Upper lobe of right lung (tissue), 1 donor: ENCODE measurements at regions not wholly inside any gene's neighbourhood (a gene's known extent, or its start where the extent isn't known, plus 50 kb on each side); places are given as distances from the start of the nearest gene placed in this dataset.

Source experiments
- ATAC-seq: fragments of 200-7000 bp; cut with Tn5 transposase; one replicate; pipeline ENCODE4 v1.9.1; 2020; ENCODE audit warnings: mild to moderate bottlenecking, moderate library complexity
- DNase-seq: peaks from one replicate; pipeline ENCODE4 v3.0.0-alpha.2; 2020
- H3K27ac ChIP-seq: fragments of 200-600 bp; one replicate; pipeline ENCODE4 v1.8.0; 2022
- H3K27me3 ChIP-seq: fragments of 200-600 bp; one replicate; pipeline ENCODE4 v1.8.0; 2022; ENCODE audit warnings: mild to moderate bottlenecking
- H3K36me3 ChIP-seq: fragments of 200-600 bp; one replicate; pipeline ENCODE4 v1.8.0; 2022
- H3K4me1 ChIP-seq: fragments of 200-600 bp; one replicate; pipeline ENCODE4 v1.8.0; 2022
- H3K4me3 ChIP-seq: fragments of 200-600 bp; one replicate; pipeline ENCODE4 v1.8.0; 2022; ENCODE audit warnings: mild to moderate bottlenecking
- H3K9me3 ChIP-seq: fragments of 200-600 bp; one replicate; pipeline ENCODE4 v1.8.0; 2022
- intact Hi-C: fragments of 100-400 bp; cut with DNase I; formaldehyde crosslinking; loops from one replicate; pipeline ENCODE4 v1.11.0; 2022
- TF ChIP-seq, protein P1 (sequence below): fragments of 200-600 bp; IDR thresholded peaks from one replicate; pipeline ENCODE4 v1.8.0; 2022; ENCODE audit warnings: antibody characterized with exemption
- donor health status: DM: no; HTN: yes; CAD: no; lungs with severe emphysema.

DNA sequence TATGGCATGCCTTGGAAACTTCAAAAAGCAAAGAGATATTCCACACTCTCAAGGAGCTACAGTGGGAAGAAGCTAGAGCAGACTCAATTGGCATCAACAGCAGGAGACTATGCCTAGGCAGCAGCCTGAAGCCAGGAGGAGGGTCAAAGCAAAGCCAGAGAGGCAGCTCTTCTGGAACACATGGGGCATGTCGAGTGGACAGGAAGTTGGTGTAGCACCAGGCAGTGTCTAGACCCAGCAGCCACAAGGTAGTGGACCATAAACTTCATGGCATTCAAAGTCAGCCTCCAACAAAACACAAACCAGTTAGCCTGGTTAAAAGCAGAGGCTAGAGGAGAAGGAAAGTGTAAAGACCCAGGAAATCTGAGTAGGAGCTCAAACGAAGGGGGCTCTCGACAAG is 311.2 kb upstream of the PKDCC start:
- intact Hi-C loops: no loop called here

DNA sequence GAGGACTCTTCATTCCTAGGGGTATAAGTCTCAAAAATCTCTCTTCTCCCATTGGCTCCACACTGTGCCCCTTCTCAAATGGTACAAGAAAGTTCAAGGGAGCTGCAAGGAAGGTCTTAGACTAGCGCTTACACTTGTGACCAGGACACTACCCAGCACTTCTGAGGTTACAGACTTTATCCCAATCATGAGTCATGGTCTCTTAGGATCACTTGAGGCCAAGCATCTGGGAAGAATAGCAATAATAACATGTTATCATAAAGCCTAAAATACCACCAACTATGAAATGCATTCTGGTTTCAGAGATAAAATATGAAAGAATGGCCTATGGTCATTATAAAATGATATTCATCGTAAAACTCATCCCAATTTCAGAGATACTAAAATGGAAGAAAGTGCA is 309.9 kb upstream of the PKDCC start:
- Histone ChIP-seq H3K27me3 (no peaks in the 10 kb centered on the region), H3K36me3 (no peaks in the 10 kb centered on the region), H3K4me3 (no peak overlapping the region), H3K27ac (no peak overlapping the region), H3K4me1 (peaks cover 7% of the 10 kb centered on the region), H3K9me3 (no peaks in the 10 kb centered on the region)
- intact Hi-C loops: no loop called here
- DNase-seq: no peak
- TF ChIP-seq, protein P1, sequence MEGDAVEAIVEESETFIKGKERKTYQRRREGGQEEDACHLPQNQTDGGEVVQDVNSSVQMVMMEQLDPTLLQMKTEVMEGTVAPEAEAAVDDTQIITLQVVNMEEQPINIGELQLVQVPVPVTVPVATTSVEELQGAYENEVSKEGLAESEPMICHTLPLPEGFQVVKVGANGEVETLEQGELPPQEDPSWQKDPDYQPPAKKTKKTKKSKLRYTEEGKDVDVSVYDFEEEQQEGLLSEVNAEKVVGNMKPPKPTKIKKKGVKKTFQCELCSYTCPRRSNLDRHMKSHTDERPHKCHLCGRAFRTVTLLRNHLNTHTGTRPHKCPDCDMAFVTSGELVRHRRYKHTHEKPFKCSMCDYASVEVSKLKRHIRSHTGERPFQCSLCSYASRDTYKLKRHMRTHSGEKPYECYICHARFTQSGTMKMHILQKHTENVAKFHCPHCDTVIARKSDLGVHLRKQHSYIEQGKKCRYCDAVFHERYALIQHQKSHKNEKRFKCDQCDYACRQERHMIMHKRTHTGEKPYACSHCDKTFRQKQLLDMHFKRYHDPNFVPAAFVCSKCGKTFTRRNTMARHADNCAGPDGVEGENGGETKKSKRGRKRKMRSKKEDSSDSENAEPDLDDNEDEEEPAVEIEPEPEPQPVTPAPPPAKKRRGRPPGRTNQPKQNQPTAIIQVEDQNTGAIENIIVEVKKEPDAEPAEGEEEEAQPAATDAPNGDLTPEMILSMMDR: no peak
- ATAC-seq: no peak

More for the DNA sequence above, 311.2 kb upstream of the PKDCC start:
- Histone ChIP-seq H3K27ac (no peak overlapping the region), H3K36me3 (no peaks in the 10 kb centered on the region), H3K4me1 (peaks cover 7% of the 10 kb centered on the region), H3K4me3 (no peak overlapping the region), H3K27me3 (no peaks in the 10 kb centered on the region), H3K9me3 (no peaks in the 10 kb centered on the region)
- ATAC-seq (no peak), DNase-seq (no peak)
- TF ChIP-seq, protein P1: no peak

DNA sequence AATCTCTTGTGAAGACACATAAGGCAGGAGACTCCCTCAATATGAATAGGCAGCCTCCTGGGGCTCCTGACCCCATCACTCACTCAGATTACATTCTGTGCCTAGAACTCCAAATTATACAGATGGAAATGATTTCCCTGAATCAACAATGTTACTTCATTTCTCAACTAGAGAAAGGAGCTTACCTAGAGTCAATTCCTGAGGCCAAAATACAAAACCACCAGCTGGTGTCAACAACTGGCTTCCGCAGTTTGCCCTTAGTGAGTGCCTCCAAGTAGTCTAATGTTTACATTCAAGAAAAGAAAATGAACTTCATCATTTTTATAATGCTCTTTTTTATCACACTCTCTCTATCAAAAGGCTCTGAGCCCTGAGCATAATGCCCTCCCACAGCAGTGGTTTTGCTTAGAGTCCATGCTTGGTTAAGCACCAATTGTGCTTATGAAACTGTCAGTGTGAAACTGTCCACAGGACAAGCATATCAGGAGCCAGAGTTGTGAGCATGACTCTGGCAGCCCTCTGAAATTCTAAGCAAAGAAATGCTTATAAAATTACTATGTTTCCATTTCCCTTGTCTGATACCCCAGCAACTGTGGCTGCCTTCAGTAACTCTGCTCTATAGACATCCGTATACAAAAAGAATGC is 305.7 kb upstream of the PKDCC start:
- intact Hi-C loops: no loop called here

DNA sequence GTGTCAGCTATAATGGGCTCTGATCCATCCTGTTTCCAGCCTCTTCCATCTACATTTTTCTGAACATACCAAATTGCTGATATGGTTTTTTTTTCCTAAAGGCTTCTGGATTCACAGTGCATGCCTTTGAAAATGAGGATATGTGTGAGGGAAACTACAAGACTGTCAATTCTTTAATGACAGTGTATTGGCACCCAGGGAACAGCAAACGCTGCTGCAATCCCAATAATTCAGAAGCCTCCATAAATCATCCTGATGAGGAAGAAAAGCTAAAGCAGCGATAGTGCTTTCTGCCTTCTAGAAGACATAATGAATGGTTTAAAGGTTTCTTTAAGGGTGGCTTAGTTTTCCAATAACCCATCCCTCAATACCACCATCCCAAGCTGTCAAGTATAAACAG is 304.5 kb upstream of the PKDCC start:
- Histone ChIP-seq H3K27ac (no peak overlapping the region), H3K4me3 (no peak overlapping the region), H3K27me3 (no peaks in the 10 kb centered on the region), H3K4me1 (no peaks in the 10 kb centered on the region), H3K36me3 (no peaks in the 10 kb centered on the region), H3K9me3 (no peaks in the 10 kb centered on the region)
- intact Hi-C loops: no loop called here
- TF ChIP-seq, protein P1: no peak
- DNase-seq (no peak), ATAC-seq (no peak)

More for the DNA sequence above, 305.7 kb upstream of the PKDCC start:
- ATAC-seq (no peak), DNase-seq (no peak)
- no peaks in the 10 kb centered on the region for H3K4me1 ChIP-seq
- TF ChIP-seq, protein P1: no peak
- H3K4me3 ChIP-seq: no peak overlapping the region
- H3K27ac ChIP-seq: no peak overlapping the region
- no peaks in the 10 kb centered on the region for H3K36me3 ChIP-seq
- no peaks in the 10 kb centered on the region for H3K9me3 ChIP-seq
- no peaks in the 10 kb centered on the region for H3K27me3 ChIP-seq

DNA sequence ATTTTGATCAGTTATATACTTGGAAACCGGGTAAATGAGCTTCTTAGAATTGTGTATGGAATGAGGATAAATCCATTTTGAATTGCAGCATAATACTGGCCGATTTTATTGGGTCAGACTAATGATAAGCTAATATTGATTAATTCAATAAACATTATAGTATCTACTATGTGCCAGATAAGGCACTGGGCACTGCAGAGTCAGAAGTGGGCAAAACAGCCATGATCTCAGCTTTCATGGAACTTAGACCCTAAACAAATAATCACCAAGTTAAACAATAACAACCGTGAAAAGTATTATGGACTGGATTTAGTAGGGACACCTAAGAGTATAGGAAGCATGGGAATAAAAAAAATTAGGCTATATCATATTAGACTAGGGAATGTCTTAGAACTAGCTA is 297.0 kb upstream of the PKDCC start:
- no peak overlapping the region for H3K4me3 ChIP-seq
- no peaks in the 10 kb centered on the region for H3K27me3 ChIP-seq
- no peak for ATAC-seq
- TF ChIP-seq, protein P1: no peak
- H3K36me3 ChIP-seq: no peaks in the 10 kb centered on the region
- intact Hi-C loops: no loop called here
- H3K9me3 ChIP-seq: no peaks in the 10 kb centered on the region
- no peak for DNase-seq
- no peaks in the 10 kb centered on the region for H3K4me1 ChIP-seq
- H3K27ac ChIP-seq: no peak overlapping the region

DNA sequence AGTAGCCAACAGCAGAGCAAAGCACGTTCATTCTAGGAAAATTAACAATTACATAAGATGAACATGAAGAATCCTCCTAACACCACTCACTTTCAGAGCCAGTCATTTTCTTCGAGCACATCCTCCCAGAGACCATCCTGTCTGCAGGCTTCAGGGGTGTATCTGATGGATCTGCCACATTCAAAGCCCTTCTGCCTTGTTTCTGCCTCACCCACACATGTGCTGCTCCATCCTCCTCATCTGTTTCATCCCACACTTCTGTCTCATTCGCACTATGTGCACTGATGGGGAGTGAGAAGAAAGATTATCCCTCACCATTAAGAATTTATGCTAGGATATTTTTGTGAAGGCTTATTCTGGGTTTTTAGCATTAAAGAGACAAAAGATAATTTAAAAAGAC is 287.9 kb upstream of the PKDCC start:
- no peaks in the 10 kb centered on the region for H3K9me3 ChIP-seq
- H3K36me3 ChIP-seq: no peaks in the 10 kb centered on the region
- H3K27me3 ChIP-seq: no peaks in the 10 kb centered on the region
- TF ChIP-seq, protein P1: no peak
- H3K27ac ChIP-seq: no peak overlapping the region
- H3K4me1 ChIP-seq: no peaks in the 10 kb centered on the region
- ATAC-seq: no peak
- no peak for DNase-seq
- intact Hi-C loops: no loop called here
- H3K4me3 ChIP-seq: no peak overlapping the region
